HG03565 (cell line): ENCODE measurements at regions not wholly inside any gene's neighbourhood (a gene's known extent, or its start where the extent isn't known, plus 50 kb on each side); places are given as distances from the start of the nearest gene placed in this dataset.

Experiments used
- ATAC-seq: cut with Tn5 transposase; IDR thresholded peaks from one replicate; pipeline ENCODE4 v1.9.1; 2021; ENCODE audit warnings: mild to moderate bottlenecking, moderate library complexity; ENCODE audit not compliant: unreplicated experiment

DNA sequence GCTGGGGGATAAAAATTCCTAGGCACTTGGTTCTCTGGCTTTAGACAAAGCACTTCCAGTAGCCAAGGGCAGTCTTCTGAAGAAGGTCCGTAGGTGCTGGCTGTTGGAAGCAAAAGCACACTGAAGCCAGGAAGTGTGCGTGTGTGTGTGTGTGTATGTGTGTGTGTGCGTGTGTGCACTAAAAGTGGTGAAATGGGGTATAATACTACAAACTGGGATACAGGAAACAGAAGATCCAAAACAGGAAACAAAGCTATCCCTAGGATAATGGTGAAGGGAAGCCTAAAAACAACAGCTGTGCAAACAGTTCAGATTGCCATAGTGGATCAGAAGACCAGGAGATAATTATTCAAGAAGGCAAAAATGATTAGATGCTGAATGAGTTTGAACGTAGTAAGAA is 103.4 kb downstream of the IL20RB start:
- no peak for ATAC-seq

DNA sequence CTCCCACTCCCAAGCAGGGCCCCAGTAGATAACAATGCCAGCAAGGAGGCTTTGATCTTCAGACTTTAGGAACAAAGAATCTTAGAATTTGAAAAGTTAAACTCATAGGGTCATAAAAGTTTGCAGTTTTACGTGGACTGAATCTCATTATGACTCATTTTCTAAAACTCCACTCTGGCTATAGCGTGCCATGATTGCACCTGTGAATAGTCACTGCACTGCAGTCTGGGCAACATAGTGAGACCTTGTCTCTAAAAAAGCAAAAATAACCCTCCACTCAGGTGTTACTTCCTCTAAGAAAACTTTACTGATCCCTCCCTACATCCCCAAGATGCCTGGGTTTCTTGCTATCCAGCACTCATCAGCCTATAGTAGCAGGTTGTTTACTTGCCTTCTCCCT is 104.5 kb downstream of the IL20RB start:
- ATAC-seq, result peak; percentile 91

DNA sequence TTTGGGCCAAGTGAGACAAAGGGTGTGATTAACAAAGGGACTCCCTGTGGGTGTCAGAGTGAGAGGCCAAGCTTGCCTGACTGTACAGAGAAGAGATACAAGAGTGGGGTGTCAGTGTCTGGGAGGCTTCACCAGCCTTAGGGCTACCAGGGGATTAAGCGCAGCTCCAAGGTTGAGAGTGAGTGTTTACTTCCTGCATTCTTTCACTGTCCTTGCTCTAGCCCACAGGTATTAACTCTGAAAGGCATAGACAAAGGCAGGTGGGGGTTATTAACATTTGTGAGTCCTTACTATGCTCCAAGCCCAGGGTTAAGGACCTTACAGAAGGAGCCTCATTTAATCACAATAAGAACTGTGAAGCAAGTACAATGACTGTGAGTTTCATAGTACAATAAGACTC is 107.6 kb downstream of the IL20RB start:
- ATAC-seq, result no peak

DNA sequence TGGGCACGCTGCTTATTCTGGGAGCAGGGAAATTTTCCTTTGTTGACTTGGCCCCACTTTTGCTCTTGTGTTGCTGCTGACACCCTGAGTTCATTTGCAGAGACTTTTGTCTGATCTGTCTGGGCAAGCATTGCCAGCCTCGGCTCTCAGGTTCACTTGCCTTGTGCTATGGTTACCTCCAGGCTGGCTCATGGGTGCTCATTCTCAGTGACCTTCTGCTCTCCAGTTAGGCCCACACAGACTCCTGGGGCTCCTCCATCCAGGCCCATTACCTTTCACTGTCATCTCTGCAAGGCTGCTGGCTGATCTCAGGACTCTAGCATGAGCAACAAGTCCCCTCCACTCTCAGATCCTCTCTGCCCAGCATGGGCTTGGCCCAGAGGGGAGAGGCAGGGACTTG is 108.3 kb downstream of the IL20RB start:
- ATAC-seq, result no peak

DNA sequence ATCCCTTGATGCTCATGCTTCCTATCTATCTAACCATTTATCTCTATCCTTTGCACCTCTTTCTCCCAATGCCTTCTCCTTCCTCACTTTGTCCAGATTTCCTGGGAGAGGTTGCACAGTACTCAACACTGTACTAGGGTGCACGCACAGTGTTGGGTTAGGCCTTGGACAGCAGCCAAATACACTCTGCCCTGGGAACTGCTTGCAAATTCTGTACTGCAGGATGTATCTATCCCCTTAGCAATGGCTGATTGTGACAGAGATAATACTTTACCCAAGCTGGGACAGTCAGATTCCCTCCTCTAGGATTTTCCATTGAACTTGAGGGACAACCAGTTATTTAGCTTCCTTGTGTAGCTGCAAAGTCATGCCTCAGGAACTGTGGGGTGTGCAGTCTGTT is 113.3 kb downstream of the IL20RB start:
- no peak for ATAC-seq

DNA sequence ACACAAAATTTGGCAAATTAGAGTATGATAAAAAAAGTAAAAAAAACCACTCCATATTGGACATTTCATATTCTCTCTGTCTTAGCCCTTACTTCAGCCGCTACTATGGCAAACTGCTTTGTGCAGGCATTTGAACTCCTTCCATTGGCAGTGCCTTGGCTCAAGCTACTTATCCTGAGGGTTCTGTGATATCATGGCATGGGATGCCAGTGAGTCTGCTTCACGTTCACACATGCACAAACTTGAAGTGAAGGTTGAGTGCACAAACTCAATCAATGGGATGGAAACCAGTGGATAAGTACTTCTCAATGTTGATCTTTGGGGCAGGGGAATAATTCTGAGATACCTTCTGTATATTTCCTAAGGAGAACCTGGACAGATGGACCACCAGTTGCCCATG is 117.2 kb downstream of the IL20RB start:
- ATAC-seq, result no peak

DNA sequence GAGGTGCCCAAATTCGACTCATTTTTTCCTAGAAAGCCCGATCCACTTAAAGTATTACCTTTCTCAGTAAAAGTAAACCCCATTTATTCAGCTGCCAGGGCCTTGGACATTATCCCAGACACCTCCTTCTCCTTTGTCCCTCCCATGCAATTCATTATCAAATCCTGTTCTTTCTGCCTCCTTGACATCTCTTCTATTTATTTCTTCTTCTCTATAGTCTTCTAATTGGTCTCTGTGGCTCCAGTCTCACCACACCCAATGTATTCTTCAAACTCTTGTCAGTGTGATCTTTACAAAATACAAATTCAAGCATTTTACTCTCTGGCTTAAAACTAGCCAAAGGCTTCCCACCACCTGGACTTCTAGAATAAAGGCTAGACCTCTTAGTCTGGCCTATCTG is 120.3 kb downstream of the IL20RB start:
- no peak for ATAC-seq

GRCh38 chr3:137079571-137079970 is 121.8 kb downstream of the IL20RB start:
- no peak for ATAC-seq

DNA sequence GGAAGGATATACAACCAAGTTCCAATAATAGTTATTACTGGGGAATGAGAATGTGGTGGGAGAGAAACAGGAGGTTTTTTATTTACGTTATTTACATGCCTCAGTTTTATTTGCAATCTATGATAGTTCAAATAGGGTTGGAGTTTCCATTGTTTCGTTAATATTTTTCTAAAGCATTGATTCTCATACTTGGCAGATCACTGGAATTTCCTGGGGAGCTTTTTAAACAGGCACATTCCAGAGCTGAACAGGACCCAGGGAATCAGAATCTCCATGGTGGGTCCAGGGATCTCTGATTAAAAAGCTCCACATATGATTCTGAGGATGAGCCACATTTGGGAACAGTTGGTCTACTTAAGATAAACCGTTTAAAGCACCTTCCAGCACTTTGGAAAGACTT is 123.9 kb downstream of the IL20RB start:
- ATAC-seq, result no peak

- no peak for ATAC-seq
These were observed 125.0 kb downstream of the IL20RB start for GRCh38 chr3:137082763-137083162.

GRCh38 chr3:137083332-137083731 is 125.5 kb downstream of the IL20RB start:
- ATAC-seq, result no peak

DNA sequence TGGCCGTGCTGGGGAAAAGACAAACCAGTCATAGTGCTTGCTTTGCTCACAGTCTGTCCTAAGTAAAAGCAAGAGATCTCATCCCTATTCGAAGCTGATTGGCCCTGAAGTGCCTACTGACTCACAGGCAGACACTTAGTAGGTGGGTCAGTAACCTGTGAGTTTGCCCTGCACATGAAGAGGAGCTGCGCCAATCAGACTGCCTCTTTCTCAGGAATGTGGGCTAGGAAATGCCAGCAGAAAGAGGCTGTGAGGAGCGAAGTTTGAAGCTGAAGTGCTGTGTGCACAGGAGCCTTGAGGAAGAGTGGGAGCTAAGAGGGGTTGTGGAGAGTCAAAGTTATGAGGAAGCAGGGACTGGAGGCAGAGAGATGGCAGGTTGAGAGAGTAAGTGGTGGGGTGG is 126.8 kb downstream of the IL20RB start:
- no peak for ATAC-seq

DNA sequence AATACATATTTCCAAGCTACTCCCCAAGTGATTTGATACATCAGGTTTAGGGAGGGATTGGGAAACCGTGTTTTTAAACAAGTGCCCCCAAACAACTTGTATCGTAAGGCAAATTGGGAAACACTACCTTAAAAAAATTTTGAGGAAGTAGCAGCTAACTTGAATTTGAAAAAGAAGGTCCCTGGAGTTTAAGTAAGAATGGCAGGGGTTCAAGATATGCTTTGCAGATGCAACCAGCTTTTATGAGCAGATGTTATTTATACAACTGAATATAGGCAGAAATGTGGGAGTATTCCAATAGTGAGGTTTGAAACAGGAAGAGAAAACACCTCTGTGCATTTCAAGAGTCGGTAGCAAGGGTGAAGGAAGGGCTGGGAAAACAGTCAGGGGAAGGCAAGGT is 139.6 kb downstream of the IL20RB start:
- no peak for ATAC-seq

- ATAC-seq, result no peak
These were observed 140.1 kb downstream of the IL20RB start for GRCh38 chr3:137097852-137098251.

DNA sequence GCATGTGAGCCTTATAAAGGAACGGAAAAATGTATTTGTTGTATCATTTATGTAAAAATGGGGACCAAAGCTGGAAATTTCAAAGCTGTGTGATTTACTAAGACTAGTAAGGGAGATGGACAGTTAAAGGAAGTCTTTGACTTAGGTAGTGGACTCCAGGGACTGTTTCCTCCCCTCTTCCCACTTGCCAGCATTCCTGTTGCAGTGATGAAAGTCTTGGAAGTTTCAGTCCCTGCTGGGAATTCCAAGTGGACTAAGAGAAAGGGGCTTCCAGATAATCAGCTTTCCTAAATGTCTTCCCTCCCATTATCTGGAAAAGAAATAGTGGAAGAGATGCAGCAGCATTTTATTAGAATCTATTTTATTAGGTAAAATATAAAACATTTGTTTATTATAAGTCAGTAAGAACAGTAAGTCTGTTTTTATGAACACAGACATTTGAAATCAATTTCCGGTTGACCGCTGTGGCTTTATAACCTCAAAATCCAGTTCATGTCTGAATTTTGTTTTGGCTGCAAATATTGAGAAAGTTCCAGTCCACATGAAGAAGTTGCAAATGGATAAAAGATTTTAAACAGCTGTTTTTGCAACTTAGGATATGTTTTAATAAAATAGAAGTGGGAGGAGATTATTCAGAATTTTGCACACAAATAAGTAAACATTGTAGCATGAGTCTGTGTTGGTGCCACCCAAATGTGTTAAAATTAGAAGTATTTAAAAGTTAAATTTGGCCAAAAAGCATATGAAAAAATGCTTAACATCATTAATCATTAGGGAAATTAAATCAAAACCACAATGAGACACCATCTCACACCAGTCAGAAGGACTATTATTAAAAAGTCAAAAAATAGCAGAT is 141.8 kb downstream of the IL20RB start:
- no peak for ATAC-seq

- ATAC-seq, result no peak
These were observed 142.5 kb downstream of the IL20RB start for GRCh38 chr3:137100326-137100725.

GRCh38 chr3:137103739-137104138 is 146.0 kb downstream of the IL20RB start:
- no peak for ATAC-seq

GRCh38 chr3:137105277-137105977 is 147.6 kb downstream of the IL20RB start:
- no peak for ATAC-seq

- no peak for ATAC-seq
These were observed 148.9 kb downstream of the IL20RB start for GRCh38 chr3:137106612-137107240.

DNA sequence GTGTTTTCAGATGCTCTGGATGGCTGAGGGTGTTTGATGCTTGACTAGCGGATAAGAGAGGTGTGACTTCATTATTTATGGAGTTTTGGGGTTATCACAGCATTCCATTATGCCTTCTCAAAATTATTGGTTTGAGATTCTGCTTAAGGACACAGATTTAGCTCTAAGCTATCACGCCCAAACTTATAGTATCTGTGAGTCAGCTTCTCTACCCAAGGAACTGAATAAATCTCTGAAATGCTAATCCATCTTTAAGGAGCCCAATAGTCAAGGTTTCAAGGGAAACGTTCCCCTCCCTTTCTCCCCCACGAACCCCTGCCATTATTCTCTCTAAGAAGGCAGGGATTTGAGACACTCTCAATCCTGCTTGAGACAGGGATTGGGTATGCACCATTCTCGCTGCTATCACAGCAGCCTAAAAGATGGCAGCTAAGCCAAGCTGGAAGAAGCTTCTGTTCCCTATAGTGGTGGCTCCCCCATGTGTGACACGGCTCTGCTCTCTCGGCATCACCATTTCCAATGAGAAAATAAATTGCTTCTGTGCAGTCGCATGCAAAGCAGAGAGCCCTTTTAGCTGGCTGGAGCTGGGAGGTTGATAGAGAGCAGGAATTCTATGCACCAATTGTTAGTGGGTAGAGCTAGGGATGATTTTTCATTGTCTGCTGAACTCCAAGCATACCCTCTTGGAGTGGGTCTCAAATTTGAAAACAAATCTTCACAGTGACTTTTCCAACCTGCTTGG is 151.1 kb downstream of the IL20RB start:
- ATAC-seq, result no peak

DNA sequence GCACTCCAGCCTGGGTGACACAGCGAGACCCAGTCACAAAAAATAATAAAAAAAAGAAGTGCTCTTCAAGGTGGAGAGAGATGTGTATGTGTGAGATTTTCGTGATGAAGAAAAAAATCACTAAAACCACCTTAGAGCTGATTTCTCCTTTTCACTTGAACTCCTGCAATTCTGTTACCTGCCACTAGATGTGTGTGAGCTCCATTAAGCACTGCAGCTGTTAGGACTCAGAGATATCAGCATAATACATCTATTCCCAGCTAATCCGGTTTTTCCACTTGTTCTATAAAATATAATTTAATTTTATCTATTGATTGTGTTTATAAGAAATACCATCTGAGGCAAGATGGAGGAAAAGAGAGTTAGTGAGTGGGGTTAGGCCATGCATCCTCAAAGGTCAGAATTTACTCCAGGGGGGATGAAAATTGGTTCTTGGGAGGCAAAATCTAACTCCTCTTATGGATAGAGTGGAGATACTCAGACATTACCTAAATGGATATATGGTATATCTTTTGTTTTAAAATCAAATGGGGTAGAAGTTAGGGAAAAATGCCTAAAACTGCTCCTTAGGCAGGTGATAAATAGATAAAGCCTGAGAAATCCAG is 152.7 kb downstream of the IL20RB start:
- no peak for ATAC-seq
